ENCODE measurements at regions not wholly inside any gene's neighbourhood (a gene's known extent, or its start where the extent isn't known, plus 50 kb on each side); places are given as distances from the start of the nearest gene placed in this dataset.
A peak's percentile ranks its signal among the peaks of the same experiment; 100 is the strongest.

- no peak overlapping the region for H3K4me3 ChIP-seq (ENCODE audit: low read length)
- no peak for DNase-seq (ENCODE audit: low read depth)
- no peak for TF ChIP-seq CTCF (conservative IDR thresholded peaks at IDR 0.05; ENCODE audit: low read depth, low read length)
Observed at GRCh38 chr14:53848854-53849253, 107.8 kb downstream of the BMP4 start.

GRCh38 chr14:53847881-53848280 is 108.7 kb downstream of the BMP4 start:
- no peak for TF ChIP-seq CTCF (conservative IDR thresholded peaks at IDR 0.05; ENCODE audit: low read depth, low read length)
- no peak for DNase-seq (ENCODE audit: low read depth)
- H3K4me3 ChIP-seq (ENCODE audit: low read length), result no peak overlapping the region

GRCh38 chr14:53847057-53847456 is 109.6 kb downstream of the BMP4 start:
- no peak for DNase-seq (ENCODE audit: low read depth)
- H3K4me3 ChIP-seq (ENCODE audit: low read length), result no peak overlapping the region
- TF ChIP-seq CTCF (conservative IDR thresholded peaks at IDR 0.05; ENCODE audit: low read depth, low read length), result no peak

GRCh38 chr14:53845813-53846693 is 110.6 kb downstream of the BMP4 start:
- H3K4me3 ChIP-seq (ENCODE audit: low read length), result no peak overlapping the region
- no peak for DNase-seq (ENCODE audit: low read depth)
- no peak for TF ChIP-seq CTCF (conservative IDR thresholded peaks at IDR 0.05; ENCODE audit: low read depth, low read length)

GRCh38 chr14:53842938-53843337 is 113.7 kb downstream of the BMP4 start:
- DNase-seq (ENCODE audit: low read depth), result peak; percentile 73
- no peak overlapping the region for H3K4me3 ChIP-seq (ENCODE audit: low read length)
- TF ChIP-seq CTCF (conservative IDR thresholded peaks at IDR 0.05; ENCODE audit: low read depth, low read length), result no peak

GRCh38 chr14:53841109-53842099 is 115.2 kb downstream of the BMP4 start:
- TF ChIP-seq CTCF (conservative IDR thresholded peaks at IDR 0.05; ENCODE audit: low read depth, low read length), result no peak
- DNase-seq (ENCODE audit: low read depth), result no peak

More at GRCh38 chr14:53841109-53842099, 115.2 kb downstream of the BMP4 start:
- H3K4me3 ChIP-seq (ENCODE audit: low read length), result no peak overlapping the region
